GM23248 (cell line): ENCODE measurements at regions not wholly inside any gene's neighbourhood (a gene's known extent, or its start where the extent isn't known, plus 50 kb on each side); places are given as distances from the start of the nearest gene placed in this dataset.

Source experiments
- EZH2 ChIP-seq: fragments of 200-600 bp; sonication (generic); IDR thresholded peaks from 2 replicates; pipeline ENCODE4 v1.6.1; 2018; ENCODE audit warnings: antibody characterized with exemption, mild to moderate bottlenecking; ENCODE audit not compliant: insufficient read depth, poor library complexity, severe bottlenecking
- EZH2phosphoT487 ChIP-seq: fragments of 200-600 bp; sonication (generic); IDR thresholded peaks from 2 replicates; pipeline ENCODE4 v1.6.1; 2018; ENCODE audit warnings: antibody characterized with exemption, moderate library complexity, mild to moderate bottlenecking, low read depth; ENCODE audit not compliant: insufficient read depth

DNA sequence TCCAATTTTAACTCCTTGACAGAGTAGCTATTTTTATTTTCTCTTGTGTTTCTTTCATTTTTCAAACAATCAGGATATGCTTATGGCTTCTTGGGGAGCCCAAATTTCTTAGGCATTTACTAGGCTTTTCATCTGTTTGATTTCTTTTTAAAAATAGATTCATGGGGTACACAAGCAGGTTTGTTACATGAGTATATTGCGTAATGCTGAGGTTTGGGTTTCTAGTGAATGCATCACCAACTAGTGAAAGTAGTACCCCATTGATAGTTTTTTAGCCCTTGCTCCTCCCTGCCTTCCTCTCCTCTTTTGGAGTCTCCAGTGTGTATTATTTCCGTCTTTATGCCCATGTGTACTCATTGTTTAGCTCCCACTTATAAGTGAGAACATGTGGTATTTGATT lies 190.7 kb downstream of the CENPF start:
- TF ChIP-seq EZH2phosphoT487 (no peak), EZH2 (no peak)
